Effector memory CD4-positive, alpha-beta T cell (primary cell): ENCODE measurements at regions not wholly inside any gene's neighbourhood (a gene's known extent, or its start where the extent isn't known, plus 50 kb on each side); places are given as distances from the start of the nearest gene placed in this dataset.
"Not testable (repeated sequence)": the region's sequence is repeated elsewhere in the genome, so short reads cannot be mapped to it uniquely, and the experiment has no call there.

Experiments
- DNase-seq, 3 donors: peaks; one replicate each; pipeline ENCODE4 v3.0.0-alpha.2; 2020
- H3K27ac ChIP-seq: 2 replicates; pipeline ENCODE4 v1.7.0; 2013; ENCODE audit warnings: mild to moderate bottlenecking, low read length, moderate library complexity; ENCODE audit not compliant: insufficient read depth, poor library complexity, severe bottlenecking
- H3K27me3 ChIP-seq: replicated peaks from 2 replicates; pipeline ENCODE4 v1.7.0; 2013; ENCODE audit warnings: mild to moderate bottlenecking, low read length; ENCODE audit not compliant: insufficient read depth, control insufficient read depth, poor library complexity, severe bottlenecking
- H3K36me3 ChIP-seq: 2 replicates; pipeline ENCODE4 v1.7.0; 2013; ENCODE audit warnings: mild to moderate bottlenecking, low read length, moderate library complexity; ENCODE audit not compliant: control insufficient read depth, insufficient read depth
- H3K4me1 ChIP-seq: 2 replicates; pipeline ENCODE4 v1.7.0; 2013; ENCODE audit warnings: low read length, mild to moderate bottlenecking; ENCODE audit not compliant: control insufficient read depth, insufficient read depth, poor library complexity, severe bottlenecking
- H3K4me3 ChIP-seq: 2 replicates; pipeline ENCODE4 v1.7.0; 2013; ENCODE audit warnings: low read length, low read depth, mild to moderate bottlenecking; ENCODE audit not compliant: insufficient read depth, poor library complexity, severe bottlenecking
- H3K9me3 ChIP-seq: 2 replicates; pipeline ENCODE4 v1.7.0; 2013; ENCODE audit warnings: mild to moderate bottlenecking, low read length, moderate library complexity; ENCODE audit not compliant: control insufficient read depth

DNA sequence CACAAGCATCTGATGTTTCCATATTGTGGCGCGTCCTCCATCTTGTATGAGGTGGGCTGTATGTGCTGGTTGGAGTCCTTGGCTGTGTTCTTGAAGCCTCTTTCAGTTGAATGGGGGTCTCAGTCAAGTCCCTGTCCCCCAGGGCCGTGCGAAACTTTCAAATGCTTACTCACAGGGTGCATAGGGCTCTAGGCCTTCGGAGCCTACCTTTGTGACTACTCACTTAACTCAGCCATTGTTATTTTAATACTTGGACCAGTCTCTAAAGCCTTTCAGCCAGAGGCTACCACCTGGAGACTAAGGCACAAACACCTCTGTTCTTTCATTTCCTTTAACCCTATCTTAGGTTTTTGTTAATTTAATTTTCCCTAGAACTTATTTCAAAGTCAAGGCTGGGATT lies 785.9 kb downstream of the GATA3 start:
- Histone ChIP-seq H3K36me3 (no peaks in the 10 kb centered on the region), H3K4me3 (no peak overlapping the region), H3K9me3 (no peaks in the 10 kb centered on the region), H3K27ac (no peak overlapping the region), H3K27me3 (no peaks in the 10 kb centered on the region), H3K4me1 (no peaks in the 10 kb centered on the region)
- DNase-seq, result no peak

DNA sequence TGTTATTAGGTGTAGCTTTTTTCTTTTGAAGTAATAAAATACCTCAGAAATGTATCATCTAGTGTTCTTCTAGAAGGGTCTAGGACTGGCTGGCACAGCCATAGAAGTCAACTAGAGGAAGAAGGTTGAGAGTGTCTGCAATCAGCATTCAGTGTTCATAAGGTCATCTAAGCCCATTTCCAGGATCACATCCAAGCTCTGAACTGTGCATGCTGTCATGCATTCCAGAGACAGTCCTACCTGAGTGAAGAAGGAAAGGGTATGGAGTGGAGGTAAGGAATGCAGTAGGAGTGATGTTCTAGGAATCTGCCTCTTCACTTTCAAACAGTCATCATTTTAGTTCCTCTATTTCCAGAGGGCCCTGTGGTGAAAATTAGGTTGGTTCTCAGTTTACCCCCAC lies 789.7 kb downstream of the GATA3 start:
- no peak overlapping the region for H3K4me3 ChIP-seq
- no peaks in the 10 kb centered on the region for H3K9me3 ChIP-seq
- no peak for DNase-seq
- no peak overlapping the region for H3K27ac ChIP-seq
- no peaks in the 10 kb centered on the region for H3K36me3 ChIP-seq
- no peaks in the 10 kb centered on the region for H3K27me3 ChIP-seq
- H3K4me1 ChIP-seq, result no peaks in the 10 kb centered on the region

DNA sequence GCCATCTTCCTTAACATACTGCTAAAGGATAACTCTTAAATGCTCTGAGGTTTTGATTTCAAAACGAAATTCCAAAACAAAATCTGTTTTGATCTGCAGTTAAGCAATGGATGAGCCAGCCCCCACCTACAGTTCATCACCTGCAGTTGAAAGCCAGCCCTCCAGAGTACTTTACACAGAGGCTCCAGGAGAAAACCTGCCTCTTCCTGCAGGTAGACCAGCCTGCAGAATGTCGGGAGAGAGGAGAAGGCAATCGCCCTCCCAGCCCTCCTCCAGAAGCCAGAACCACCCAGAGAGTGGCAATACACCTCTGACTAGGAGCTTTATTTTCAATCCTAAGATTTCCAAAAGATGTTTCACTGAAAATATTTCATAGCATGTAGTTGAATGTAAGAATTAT lies 798.1 kb downstream of the GATA3 start:
- Histone ChIP-seq H3K9me3 (no peaks in the 10 kb centered on the region), H3K4me1 (no peaks in the 10 kb centered on the region), H3K4me3 (no peak overlapping the region), H3K27me3 (no peaks in the 10 kb centered on the region), H3K27ac (no peak overlapping the region), H3K36me3 (no peaks in the 10 kb centered on the region)
- DNase-seq, result no peak

DNA sequence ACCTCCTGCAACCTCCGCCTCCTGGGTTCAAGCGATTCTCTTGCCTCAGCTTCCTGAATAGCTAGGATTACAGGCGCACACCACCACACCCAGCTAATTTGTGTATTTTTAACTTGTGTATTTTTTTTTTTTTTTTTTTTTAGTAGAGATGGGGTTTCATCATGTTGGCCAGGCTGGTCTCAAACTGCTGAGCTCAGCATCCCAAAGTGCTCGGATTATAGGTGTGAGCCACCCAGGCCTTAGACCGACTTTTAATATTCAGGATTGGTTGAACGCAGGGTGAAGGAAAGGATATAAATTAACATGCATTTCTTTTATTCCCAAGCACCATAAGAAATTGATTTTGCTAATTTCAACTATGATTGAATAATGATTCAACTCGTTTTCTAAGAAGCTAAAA lies 798.6 kb downstream of the GATA3 start:
- no peaks in the 10 kb centered on the region for H3K4me1 ChIP-seq
- H3K4me3 ChIP-seq, result no peak overlapping the region
- H3K27me3 ChIP-seq, result no peaks in the 10 kb centered on the region
- no peak overlapping the region for H3K27ac ChIP-seq
- no peaks in the 10 kb centered on the region for H3K9me3 ChIP-seq
- H3K36me3 ChIP-seq, result no peaks in the 10 kb centered on the region
- DNase-seq, result no peak

DNA sequence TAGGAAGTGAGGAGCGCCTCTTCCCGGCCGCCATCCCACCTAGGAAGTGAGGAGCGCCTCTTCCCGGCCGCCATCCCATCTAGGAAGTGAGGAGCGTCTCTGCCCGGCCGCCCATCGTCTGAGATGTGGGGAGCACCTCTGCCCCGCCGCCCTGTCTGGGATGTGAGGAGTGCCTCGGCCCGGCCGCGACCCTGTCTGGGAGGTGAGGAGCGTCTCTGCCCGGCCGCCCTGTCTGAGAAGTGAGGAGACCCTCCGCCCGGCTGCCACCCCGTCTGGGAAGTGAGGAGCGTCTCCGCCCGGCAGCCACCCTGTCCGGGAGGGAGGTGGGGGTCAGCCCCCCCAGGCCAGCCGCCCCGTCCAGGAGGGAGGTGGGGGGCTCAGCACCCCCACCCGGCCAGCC lies 814.4 kb downstream of the GATA3 start:
- H3K27me3 ChIP-seq, H3K9me3 ChIP-seq, DNase-seq, H3K27ac ChIP-seq, H3K4me1 ChIP-seq, H3K36me3 ChIP-seq, H3K4me3 ChIP-seq: not testable (repeated sequence)

DNA sequence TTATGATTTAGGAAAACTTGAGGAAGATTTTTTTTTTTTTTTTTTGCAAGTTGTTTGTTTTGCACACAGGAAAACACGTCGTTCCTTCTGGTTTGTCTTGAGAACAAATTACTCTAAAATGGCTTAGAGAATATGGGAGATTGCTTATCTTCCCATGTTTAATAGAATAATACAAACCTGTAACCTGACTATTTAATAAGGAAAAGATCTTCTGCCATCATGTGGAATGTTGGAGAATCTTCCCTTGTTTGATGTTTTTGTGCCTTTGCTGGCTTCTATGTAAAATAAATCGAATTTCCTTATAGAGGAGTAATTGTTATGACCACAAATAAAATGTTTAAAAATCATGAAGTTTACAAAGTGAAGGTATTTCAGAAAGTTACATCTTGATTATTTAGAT lies 818.8 kb downstream of the GATA3 start:
- no peak for DNase-seq
- Histone ChIP-seq H3K4me3 (no peak overlapping the region), H3K36me3 (no peaks in the 10 kb centered on the region), H3K27me3 (no peaks in the 10 kb centered on the region), H3K4me1 (no peaks in the 10 kb centered on the region), H3K9me3 (no peaks in the 10 kb centered on the region), H3K27ac (no peak overlapping the region)

DNA sequence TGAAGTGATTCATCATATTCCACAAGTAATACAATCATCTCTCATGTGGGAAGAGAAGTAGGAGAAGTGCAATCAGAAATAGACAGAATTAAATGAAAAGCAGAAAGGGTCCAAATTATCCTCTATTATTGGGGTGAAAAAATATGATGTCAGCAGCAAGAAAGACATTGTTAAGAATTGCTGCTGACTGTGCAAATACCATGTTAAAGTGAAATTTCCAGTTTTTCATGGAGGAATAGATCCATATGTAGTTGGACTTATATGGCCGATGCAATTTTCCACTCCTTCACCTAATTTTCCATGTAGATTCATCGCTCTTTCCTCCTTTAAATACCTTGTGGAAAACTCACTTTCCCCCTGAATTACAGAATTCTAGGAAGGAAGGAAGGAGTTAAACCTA lies 819.8 kb downstream of the GATA3 start:
- Histone ChIP-seq H3K4me1 (no peaks in the 10 kb centered on the region), H3K27ac (no peak overlapping the region), H3K9me3 (no peaks in the 10 kb centered on the region), H3K36me3 (no peaks in the 10 kb centered on the region), H3K27me3 (no peaks in the 10 kb centered on the region), H3K4me3 (no peak overlapping the region)
- no peak for DNase-seq

DNA sequence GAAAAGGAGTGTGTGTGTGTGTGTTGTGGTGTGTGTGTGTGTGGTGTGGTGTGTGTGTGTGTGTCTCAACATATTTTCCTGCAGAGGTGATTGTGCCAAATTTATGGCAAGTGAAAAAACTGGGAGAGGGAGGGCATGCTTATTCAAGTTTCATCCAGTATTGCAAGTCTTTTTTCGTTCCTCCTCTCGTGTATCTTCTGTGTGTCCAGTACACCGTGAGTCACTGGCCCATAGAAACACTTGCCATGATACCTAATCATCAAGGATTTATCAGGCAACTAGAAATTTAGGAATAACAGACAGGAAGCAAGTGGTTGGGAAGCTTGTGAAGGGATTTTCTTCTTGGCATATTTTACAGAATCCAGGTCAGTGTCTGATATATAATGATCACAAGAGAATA lies 820.5 kb downstream of the GATA3 start:
- no peaks in the 10 kb centered on the region for H3K9me3 ChIP-seq
- H3K36me3 ChIP-seq, result no peaks in the 10 kb centered on the region
- no peaks in the 10 kb centered on the region for H3K4me1 ChIP-seq
- DNase-seq, result no peak
- H3K27ac ChIP-seq, result no peak overlapping the region
- H3K27me3 ChIP-seq, result no peaks in the 10 kb centered on the region
- no peak overlapping the region for H3K4me3 ChIP-seq

DNA sequence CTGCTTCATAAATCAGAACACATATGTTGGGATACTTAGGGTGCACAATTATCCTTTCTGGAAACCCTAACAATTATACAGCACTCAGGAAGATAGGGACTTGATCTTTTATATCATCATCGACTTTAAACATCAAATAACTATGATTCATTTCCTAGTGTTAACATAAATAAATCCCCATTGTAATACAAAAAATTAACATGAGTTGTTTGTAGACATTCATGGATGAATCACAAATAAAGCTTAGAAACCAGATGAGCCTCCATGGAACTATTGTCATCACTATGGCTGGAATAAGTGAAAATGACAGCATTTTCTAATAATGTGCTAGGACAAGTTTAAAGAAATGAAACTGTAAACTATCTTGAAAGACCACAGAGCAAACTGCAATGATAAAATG lies 821.7 kb downstream of the GATA3 start:
- DNase-seq, result no peak
- H3K4me3 ChIP-seq, result no peak overlapping the region
- no peaks in the 10 kb centered on the region for H3K9me3 ChIP-seq
- H3K27me3 ChIP-seq, result no peaks in the 10 kb centered on the region
- no peaks in the 10 kb centered on the region for H3K4me1 ChIP-seq
- no peak overlapping the region for H3K27ac ChIP-seq
- H3K36me3 ChIP-seq, result no peaks in the 10 kb centered on the region

DNA sequence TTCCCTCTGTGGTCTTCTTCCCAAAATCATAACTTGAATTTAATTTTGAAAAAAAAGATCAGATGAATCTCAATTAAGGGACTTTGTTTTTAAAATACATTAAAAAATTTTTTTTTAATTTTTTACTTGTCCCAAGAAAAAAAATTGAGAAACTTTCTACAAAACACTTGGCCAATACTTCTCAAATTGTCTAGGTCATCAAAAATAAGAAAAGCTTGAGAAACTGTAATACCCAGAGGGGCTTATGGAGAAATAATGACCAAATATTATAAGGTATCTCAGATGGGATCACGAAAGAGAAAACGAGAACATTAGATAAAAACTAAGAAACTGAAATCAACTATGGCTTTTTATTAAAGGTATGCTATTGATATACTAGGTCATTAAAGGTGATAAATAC lies 835.0 kb downstream of the GATA3 start:
- H3K36me3 ChIP-seq, result no peaks in the 10 kb centered on the region
- no peak overlapping the region for H3K4me3 ChIP-seq
- DNase-seq, result no peak
- H3K27me3 ChIP-seq, result no peaks in the 10 kb centered on the region
- H3K4me1 ChIP-seq, result no peaks in the 10 kb centered on the region
- no peaks in the 10 kb centered on the region for H3K9me3 ChIP-seq
- no peak overlapping the region for H3K27ac ChIP-seq

DNA sequence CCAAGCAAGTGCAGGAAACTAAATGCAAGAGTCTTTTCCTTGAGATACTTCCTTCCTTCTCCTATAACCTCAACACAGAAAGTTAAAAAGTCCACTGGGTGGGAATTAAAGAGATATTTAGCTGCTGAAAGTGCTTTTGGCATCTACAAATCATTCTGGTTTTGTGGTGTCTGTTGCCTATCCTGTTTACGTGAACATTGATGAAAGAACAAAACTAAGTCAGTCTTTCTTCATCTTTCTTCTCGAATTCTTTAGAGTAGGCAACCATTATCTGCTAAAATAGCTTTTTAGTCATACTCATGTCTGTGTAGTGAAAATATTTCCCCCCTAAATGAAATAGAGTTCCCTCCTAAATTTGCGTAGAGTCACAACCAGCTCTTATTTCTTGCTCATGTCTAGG lies 838.6 kb downstream of the GATA3 start:
- Histone ChIP-seq H3K27ac (no peak overlapping the region), H3K4me3 (no peak overlapping the region), H3K9me3 (no peaks in the 10 kb centered on the region), H3K27me3 (no peaks in the 10 kb centered on the region), H3K4me1 (no peaks in the 10 kb centered on the region), H3K36me3 (no peaks in the 10 kb centered on the region)
- no peak for DNase-seq
